ENCODE measurements at regions not wholly inside any gene's neighbourhood (a gene's known extent, or its start where the extent isn't known, plus 50 kb on each side); places are given as distances from the start of the nearest gene placed in this dataset.

GRCh38 chr1:29808141-29808995 lies 572.0 kb downstream of the PTPRU start:
- no peak for DNase-seq (ENCODE audit: low read depth, low spot score)
- no peaks in the 10 kb centered on the region for H3K9me3 ChIP-seq (ENCODE audit: control insufficient read depth in 1 of 2, insufficient read depth in 1 of 2, low read depth in 1 of 2, low read length in 2 of 2)
- ATAC-seq, result no peak
- TF ChIP-seq FOSL1 (IDR thresholded peaks at IDR 0.05; ENCODE audit: low read depth) (no peak), SRF (IDR thresholded peaks at IDR 0.05; ENCODE audit: low read depth) (no peak), SIN3A (IDR thresholded peaks at IDR 0.05; ENCODE audit: low read depth) (no peak), JUND (IDR thresholded peaks at IDR 0.05) (no peak), EZH2phosphoT487 (IDR thresholded peaks at IDR 0.05; ENCODE audit: borderline replicate concordance) (no peak)
- TF ChIP-seq, protein P1, sequence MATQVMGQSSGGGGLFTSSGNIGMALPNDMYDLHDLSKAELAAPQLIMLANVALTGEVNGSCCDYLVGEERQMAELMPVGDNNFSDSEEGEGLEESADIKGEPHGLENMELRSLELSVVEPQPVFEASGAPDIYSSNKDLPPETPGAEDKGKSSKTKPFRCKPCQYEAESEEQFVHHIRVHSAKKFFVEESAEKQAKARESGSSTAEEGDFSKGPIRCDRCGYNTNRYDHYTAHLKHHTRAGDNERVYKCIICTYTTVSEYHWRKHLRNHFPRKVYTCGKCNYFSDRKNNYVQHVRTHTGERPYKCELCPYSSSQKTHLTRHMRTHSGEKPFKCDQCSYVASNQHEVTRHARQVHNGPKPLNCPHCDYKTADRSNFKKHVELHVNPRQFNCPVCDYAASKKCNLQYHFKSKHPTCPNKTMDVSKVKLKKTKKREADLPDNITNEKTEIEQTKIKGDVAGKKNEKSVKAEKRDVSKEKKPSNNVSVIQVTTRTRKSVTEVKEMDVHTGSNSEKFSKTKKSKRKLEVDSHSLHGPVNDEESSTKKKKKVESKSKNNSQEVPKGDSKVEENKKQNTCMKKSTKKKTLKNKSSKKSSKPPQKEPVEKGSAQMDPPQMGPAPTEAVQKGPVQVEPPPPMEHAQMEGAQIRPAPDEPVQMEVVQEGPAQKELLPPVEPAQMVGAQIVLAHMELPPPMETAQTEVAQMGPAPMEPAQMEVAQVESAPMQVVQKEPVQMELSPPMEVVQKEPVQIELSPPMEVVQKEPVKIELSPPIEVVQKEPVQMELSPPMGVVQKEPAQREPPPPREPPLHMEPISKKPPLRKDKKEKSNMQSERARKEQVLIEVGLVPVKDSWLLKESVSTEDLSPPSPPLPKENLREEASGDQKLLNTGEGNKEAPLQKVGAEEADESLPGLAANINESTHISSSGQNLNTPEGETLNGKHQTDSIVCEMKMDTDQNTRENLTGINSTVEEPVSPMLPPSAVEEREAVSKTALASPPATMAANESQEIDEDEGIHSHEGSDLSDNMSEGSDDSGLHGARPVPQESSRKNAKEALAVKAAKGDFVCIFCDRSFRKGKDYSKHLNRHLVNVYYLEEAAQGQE (IDR thresholded peaks at IDR 0.05; ENCODE audit: low read depth), result no peak
- H3K27ac ChIP-seq (ENCODE audit: low read depth, low read length), result no peak overlapping the region
- intact Hi-C loops (cut with micrococcal nuclease), result no loop called here
- no TSS peak for BruUV-seq (replicated peaks)
- no peaks in the 10 kb centered on the region for H3K27me3 ChIP-seq (ENCODE audit: insufficient read depth, low read length)
- no peaks in the 10 kb centered on the region for H3K9me2 ChIP-seq (ENCODE audit: insufficient read depth)
- CTCF ChIA-PET, result no interaction called here
- POLR2A ChIA-PET, result no interaction called here
- no peaks in the 10 kb centered on the region for H3K36me3 ChIP-seq (ENCODE audit: control insufficient read depth in 1 of 2, insufficient read depth in 2 of 2, low read length in 2 of 2)
- RAD21 ChIA-PET (ENCODE audit: low non-redundant PET in 1 of 2, low total read pairs in 2 of 2, uncharacterized antibody in 2 of 2, unreplicated experiment in 2 of 2), result no interaction called here
- H3K4me1 ChIP-seq (ENCODE audit: control insufficient read depth in 1 of 2, insufficient read depth in 2 of 2, low read length in 2 of 2), result no peaks in the 10 kb centered on the region
- H3K4me3 ChIP-seq (replicated peaks in 1 of 2; ENCODE audit: low read depth in 1 of 2, low read length in 2 of 2), result no peak overlapping the region
- H2AFZ ChIP-seq (ENCODE audit: low read depth, low read length, poor library complexity, severe bottlenecking), result no peak overlapping the region
- no peaks in the 10 kb centered on the region for H4K20me1 ChIP-seq (ENCODE audit: insufficient read depth)
- no peak overlapping the region for H3K9ac ChIP-seq (ENCODE audit: low read length)
- no peak overlapping the region for H3K4me2 ChIP-seq (ENCODE audit: low read length)
- H3K79me2 ChIP-seq (ENCODE audit: insufficient read depth, low read length), result no peaks in the 10 kb centered on the region

GRCh38 chr1:29807689-29808088 lies 571.4 kb downstream of the PTPRU start:
- no peaks in the 10 kb centered on the region for H4K20me1 ChIP-seq (ENCODE audit: insufficient read depth)
- intact Hi-C loops (cut with micrococcal nuclease), result no loop called here
- H2AFZ ChIP-seq (ENCODE audit: low read depth, low read length, poor library complexity, severe bottlenecking), result no peak overlapping the region
- no TSS peak for BruUV-seq (replicated peaks)
- RAD21 ChIA-PET (ENCODE audit: low non-redundant PET in 1 of 2, low total read pairs in 2 of 2, uncharacterized antibody in 2 of 2, unreplicated experiment in 2 of 2), result no interaction called here
- POLR2A ChIA-PET, result no interaction called here
- no peak for ATAC-seq
- H3K36me3 ChIP-seq (ENCODE audit: control insufficient read depth in 1 of 2, insufficient read depth in 2 of 2, low read length in 2 of 2), result no peaks in the 10 kb centered on the region
- H3K27ac ChIP-seq (ENCODE audit: low read depth, low read length), result no peak overlapping the region
- no peak for DNase-seq (ENCODE audit: low read depth, low spot score)
- H3K9ac ChIP-seq (ENCODE audit: low read length), result no peak overlapping the region
- H3K27me3 ChIP-seq (ENCODE audit: insufficient read depth, low read length), result no peaks in the 10 kb centered on the region
- no peak overlapping the region for H3K4me2 ChIP-seq (ENCODE audit: low read length)
- CTCF ChIA-PET, result no interaction called here
- no peak overlapping the region for H3K4me3 ChIP-seq (replicated peaks in 1 of 2; ENCODE audit: low read depth in 1 of 2, low read length in 2 of 2)
- no peaks in the 10 kb centered on the region for H3K9me2 ChIP-seq (ENCODE audit: insufficient read depth)
- H3K9me3 ChIP-seq (ENCODE audit: control insufficient read depth in 1 of 2, insufficient read depth in 1 of 2, low read depth in 1 of 2, low read length in 2 of 2), result no peaks in the 10 kb centered on the region
- no peaks in the 10 kb centered on the region for H3K79me2 ChIP-seq (ENCODE audit: insufficient read depth, low read length)
- H3K4me1 ChIP-seq (ENCODE audit: control insufficient read depth in 1 of 2, insufficient read depth in 2 of 2, low read length in 2 of 2), result no peaks in the 10 kb centered on the region
- TF ChIP-seq FOSL1 (IDR thresholded peaks at IDR 0.05; ENCODE audit: low read depth) (no peak), TCF7L2 (IDR thresholded peaks at IDR 0.05; ENCODE audit: borderline replicate concordance, extremely low read depth, insufficient read depth, insufficient read length) (no peak), SP1 (IDR thresholded peaks at IDR 0.05; ENCODE audit: low read depth) (no peak), CEBPB (IDR thresholded peaks at IDR 0.05; ENCODE audit: low read depth) (no peak), RAD21 (IDR thresholded peaks at IDR 0.05; ENCODE audit: low read depth) (no peak), EZH2 (IDR thresholded peaks at IDR 0.05) (no peak), CBX3 (IDR thresholded peaks at IDR 0.05; ENCODE audit: low read depth) (no peak), ZNF274 (IDR thresholded peaks at IDR 0.05; ENCODE audit: low read depth, low read length) (no peak)
- TF ChIP-seq, protein P1 (IDR thresholded peaks at IDR 0.05; ENCODE audit: low read depth), result no peak
- TF ChIP-seq, protein P2, sequence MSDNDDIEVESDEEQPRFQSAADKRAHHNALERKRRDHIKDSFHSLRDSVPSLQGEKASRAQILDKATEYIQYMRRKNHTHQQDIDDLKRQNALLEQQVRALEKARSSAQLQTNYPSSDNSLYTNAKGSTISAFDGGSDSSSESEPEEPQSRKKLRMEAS (IDR thresholded peaks at IDR 0.05), result no peak

Measured in HCT116 (cell line).